Effector CD4-positive, alpha-beta T cell (primary cell): ENCODE measurements at regions not wholly inside any gene's neighbourhood (a gene's known extent, or its start where the extent isn't known, plus 50 kb on each side); places are given as distances from the start of the nearest gene placed in this dataset.
A peak's percentile ranks its signal among the peaks of the same experiment; 100 is the strongest.
"Not testable (repeated sequence)": the region's sequence is repeated elsewhere in the genome, so short reads cannot be mapped to it uniquely, and the experiment has no call there.

Source experiments
- DNase-seq: peaks from one replicate; pipeline ENCODE4 v3.0.0-alpha.2; 2020

DNA sequence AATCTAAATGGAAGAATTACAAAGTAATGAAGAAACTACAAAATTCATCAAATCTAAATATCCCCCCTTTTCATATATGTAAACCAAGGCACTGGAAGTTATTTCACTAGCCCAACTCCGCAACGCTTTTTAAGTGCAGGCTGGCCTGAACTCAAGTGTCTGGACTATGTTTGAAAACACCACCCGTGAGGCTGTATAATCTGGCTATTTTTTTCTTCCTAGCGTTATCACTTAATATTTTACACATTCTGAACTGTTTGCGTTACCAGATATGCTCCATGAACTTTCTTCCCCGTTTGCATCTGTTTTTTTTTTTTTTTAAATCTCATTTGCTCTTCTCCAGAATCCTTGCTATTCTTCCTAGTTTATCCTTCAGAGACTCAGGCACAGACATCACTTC is 619.5 kb upstream of the CBLB start:
- no peak for DNase-seq

DNA sequence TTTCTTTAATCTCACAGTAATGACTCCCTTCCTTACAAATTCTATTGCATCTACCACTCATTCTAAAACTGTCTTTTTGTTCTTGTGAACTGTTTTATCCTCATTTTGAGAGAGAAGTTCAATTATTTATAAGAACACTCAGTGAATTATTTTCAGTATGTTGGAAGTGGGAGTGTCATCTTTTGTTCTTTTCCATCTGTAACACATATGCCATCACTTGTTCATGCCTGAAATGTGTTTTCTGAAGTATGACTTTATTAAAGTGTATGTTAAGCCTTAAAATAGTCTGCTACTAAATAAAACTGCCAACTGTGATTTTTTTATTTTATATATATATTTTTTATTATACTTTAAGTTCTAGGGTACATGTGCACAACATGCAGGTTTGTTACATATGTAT is 623.0 kb upstream of the CBLB start:
- no peak for DNase-seq

DNA sequence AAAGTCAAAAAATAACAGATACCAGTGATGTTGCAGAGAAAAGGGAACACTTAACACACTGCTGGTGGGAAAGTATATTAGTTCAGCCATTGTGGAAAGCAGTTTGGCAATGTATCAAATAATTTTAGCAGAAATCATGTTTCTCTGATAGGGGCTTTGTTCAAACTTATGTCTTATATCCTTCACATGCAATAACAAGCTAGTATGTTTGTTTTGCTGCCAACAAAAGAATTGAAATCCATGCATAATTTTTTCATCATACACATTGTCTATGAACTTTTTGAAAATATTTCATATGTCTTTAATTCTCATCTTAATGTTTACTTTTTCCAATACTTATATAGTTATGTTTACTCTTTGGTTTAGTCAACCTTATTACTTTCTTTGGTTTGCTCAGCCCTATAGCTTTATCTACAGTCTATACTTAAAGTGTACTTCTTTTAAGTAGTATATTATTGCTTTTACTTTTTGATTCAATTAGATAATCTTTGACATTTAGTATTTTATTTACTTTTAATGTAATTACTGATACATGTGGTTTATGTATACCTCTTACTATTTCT is 639.6 kb upstream of the CBLB start:
- no peak for DNase-seq

DNA sequence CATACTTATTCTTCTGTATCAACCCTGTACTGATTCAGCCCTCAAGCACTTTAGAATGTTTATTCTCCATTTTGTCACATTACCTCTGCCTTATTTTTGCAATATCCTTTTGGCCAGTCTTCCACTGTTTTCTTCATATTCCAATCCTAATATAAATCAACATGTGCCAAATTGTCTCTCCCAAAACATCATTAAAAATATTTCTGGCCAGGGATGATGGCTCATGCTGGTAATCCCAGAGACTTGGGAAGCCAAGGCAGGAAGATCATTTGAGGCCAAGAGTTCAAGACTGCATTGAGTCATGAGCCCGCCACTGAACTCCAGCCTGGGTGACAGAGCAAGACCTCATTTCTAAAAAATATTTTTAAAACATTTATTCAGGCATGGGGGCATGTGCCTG is 641.4 kb upstream of the CBLB start:
- DNase-seq = no peak

DNA sequence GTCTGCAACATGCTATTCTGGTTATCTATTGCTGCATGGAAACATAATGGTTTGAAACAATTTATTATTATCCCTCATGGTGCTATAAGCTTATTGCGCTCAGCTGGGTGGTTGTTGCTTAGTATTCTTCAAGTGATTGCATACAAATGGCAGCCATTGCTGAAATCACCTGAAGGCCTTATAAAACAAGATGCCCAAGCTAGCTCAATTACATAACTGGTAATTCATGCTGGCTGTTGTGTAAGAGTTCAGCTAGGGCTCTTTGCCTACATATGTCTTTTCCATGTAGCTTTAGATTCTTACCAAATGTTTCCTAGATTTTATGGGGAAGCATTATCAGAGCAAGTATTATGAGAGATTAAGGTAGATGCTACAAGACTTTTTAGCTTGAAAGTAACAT is 644.0 kb upstream of the CBLB start:
- no peak for DNase-seq

DNA sequence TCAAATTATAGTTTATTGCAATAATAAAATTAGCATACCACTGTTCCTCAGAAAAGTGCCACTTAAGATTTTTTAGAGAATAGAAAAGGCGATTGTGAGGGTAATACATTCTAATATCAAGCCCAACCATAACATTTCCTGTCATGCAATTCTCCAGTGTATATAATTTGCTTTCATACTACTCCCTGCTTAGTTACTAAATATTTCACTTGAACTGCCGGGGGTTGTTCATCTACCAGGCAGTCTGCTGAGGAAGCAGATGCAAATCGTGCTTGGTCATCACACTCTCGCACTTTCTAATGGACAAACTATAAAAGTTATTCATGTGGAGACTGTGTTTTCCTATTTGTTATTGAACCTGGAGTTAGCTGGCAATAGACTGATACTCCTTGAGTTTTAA is 645.6 kb upstream of the CBLB start:
- no peak for DNase-seq

DNA sequence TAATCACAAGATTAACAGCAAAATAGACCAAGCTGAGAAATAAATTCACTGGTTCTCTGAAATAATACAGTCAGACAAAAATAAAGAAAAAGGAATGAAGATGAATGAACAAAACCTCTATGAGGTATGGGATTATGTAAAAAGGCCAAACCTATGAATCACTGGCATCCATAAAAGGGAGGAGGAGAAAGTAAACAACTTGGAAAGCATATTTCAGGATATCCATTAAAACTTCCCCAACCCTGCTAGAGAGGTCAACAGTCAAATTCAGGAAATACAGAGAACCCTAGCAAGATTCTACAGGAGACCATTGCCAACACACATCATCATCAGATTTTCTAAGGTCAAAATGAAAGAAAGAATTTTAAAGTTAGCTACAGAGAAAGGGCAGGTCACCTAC is 649.7 kb upstream of the CBLB start:
- DNase-seq = no peak

DNA sequence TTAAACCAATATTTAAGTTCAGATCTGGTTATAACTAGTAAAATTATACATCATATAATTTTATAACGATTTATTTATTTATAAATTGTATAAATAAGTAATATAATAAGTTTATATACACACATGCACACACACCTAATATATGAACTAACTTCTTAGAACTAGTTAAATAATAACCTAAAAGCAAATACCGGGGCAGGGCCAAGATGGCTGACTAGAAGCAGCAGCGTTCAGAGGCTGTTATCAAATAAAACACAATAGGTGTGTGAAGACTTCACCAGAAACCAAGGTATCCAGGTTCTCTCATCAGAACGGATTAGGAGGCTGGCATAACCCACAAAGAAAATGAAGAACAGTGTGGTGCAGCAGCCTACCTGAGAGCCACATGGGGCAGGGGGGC is 653.6 kb upstream of the CBLB start:
- no peak for DNase-seq

DNA sequence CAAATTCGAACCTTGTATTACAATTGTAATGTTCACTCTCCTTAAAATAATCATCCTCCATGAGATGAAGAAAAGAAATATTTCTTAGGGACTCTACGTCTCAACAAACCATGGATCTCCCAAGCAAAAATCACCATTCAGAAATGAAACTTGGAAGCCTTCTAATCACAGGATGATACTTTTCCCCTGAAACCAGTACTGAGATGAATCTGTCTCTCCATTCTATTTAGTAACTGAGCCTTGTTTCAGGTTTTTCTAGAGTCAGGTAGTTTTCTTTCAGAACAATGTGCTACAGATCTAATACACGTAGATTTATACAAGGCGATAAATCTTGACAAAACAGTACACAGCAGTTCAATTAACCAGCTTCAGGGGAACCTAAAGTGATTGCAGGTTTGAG is 660.1 kb upstream of the CBLB start:
- no peak for DNase-seq

DNA sequence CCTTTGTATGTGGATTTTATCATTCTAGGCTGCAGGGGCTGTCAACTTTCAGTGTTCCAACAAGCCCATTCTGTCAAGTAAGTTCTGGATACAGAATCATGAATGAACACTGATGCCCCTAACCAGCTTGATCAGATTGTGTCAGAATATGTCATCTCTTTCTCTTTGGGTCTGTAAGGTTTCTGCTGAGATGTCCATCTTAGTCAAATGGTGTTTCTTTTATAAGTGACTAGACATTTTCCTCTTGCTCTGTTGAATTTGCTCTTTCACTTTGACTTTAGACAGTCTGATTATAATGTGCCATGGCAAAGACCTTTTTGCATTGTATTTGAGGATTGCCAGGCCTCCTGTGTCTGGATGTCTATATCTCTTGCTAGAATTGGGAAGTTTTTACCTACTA is 660.9 kb upstream of the CBLB start:
- DNase-seq = no peak

DNA sequence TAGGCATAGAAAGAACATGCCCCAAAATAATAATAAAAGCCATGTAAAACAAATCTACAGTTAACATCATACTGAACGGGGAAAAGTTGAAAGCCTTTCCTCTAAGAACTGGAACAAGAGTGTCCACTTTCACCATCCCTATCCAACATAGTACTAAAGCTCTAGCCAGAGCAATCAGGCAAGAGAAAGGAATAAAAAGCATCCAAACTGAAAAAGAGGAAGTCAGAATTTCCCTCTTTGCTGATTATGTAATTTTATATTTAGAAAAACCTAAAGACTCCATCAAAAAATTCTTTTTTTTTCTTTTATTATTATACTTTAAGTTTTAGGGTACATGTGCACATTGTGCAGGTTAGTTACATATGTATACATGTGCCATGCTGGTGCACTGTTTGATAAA is 661.6 kb upstream of the CBLB start:
- DNase-seq = no peak

DNA sequence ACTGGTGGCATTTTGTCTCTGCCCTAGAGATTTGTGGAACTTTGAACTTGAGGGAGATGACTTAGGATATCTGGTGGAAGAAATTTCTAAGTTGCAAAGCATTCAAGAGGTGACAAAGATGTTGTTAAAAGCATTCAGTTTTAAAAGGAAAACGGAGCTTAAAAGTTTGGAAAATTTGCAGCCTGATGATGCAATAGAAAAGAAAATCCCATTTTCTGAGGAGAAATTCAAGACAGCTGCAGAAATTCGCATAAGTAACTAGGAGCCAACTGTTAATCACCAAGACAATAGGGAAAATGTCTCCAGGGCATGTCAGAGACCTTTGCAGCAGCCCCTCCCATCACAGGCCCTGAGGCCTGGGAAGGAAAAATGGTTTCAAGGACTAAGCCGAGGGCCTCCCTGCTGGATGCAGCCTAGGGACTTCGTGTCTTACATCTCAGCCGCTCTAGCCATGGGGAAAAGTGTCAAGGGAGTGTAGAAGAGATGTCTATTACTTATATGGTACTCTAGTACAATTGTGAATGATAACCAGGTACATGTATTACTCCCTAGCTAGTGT is 663.0 kb upstream of the CBLB start:
- not testable (repeated sequence) for DNase-seq

DNA sequence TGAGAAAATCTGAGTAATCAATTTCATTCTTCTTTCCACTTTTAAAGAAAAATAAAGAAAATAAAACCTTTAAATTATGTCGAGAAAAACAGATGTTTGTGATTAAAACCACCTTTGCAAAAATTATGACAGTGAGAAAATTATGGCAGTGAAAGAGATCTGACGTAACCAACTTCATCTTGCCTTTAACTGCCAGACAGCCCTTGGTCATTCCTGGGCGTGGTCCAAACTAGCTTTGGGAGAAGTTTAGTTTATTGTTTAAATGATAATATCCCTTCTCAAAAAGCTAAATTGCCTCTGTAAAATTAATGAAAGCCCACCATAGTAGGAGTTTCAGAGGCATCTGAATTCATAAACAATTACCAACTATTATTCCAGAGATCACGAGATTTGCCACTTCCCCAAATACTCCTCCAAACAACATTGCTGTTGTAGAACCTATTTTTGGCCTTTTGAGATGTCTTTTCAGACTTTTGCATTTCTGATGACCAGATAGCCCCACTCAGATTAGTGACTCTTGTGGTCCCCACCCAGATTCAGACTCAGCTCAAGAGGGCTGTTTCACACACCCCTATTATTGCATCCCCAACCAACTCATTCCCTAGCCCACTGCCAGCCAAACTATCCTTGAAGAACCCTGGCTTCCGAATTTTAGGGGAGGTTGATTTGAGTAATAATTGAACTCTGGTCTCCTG is 664.4 kb upstream of the CBLB start:
- no peak for DNase-seq

DNA sequence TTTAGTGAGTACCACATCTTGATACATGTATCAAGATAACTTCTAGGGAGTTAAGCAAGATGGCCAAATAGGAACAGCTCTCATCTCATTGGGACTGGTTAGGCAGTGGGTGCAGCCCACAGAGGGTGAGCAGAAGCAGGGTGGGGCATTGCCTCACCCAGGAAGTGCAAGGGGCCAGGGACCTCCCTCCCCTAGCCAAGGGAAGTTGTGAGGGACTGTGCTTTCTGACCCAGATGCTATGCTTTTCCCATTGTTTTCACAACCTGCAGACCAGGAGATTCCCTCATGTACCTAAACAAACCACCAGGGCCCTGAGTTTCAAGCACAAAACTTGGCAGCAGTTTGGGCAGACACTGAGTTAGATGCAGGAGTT is 665.0 kb upstream of the CBLB start:
- DNase-seq = no peak

DNA sequence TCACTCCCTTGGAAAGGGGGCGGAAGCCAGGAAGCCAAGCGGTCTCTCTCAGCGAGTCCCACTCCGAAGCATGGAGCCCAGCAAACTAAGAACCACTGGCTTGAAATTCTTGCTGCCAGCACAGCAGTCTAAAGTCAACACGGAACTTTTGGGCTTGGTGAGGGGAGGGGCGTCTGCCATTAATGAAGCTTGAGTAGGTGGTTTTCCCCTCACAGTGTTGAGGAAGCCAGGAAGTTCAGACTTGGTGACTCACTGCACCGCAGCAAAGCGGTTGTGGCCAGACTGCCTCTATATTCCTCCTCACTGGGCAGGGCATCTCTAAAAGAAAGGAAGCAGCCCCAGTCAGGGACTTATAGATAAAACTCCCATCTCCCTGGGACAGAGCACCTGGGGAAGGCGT is 665.4 kb upstream of the CBLB start:
- DNase-seq = peak; percentile 19

DNA sequence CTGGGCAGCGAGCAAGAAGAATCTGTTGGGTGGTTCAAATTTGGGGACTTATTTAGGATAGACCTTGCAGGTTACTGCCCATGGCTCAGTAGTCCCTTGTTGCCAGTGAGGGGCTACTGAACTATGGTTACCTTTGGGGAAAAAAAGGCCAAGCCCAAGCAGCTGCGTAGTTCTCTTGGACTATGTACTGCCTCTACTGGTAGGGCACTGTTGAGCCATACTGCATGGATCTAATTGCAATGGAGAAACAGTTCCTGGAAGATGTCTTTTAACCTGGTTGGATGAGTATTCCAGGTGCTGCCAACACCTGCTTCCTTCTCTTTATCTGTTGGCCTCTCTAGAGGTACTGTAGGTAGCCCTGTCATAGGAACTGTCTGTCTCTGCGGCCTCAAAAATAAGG is 671.9 kb upstream of the CBLB start:
- DNase-seq = no peak

DNA sequence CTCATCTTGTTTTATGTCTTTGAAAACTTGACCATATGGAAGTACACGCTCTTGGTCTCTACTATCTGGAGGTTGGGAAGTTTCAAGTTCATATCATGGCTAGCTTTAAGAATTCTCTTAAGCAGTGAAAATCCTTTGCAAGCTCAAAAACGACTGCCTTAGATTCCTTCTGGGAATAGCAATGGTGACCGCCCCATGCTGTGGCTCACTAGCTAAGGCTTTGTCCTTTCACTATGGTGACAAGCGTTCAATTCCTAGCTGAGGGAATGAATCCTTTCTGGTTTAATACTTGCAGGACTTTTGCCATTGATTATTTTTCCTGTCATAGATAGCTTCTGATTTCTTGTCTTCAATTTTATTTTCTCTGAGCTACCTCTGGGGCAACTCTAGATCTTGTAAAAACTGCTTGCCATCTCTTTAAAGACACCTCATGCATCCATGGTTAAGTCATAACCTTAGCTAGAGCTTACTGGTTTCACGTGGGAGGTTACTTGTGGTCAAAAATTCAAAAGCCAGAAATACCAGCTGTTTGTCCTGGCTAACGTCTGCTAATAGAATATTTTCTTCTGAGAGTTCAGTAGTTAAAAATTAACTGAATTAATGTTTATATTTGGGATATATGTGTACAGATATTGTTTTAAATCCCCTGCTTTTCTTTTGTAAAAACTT is 673.4 kb upstream of the CBLB start:
- DNase-seq = no peak

DNA sequence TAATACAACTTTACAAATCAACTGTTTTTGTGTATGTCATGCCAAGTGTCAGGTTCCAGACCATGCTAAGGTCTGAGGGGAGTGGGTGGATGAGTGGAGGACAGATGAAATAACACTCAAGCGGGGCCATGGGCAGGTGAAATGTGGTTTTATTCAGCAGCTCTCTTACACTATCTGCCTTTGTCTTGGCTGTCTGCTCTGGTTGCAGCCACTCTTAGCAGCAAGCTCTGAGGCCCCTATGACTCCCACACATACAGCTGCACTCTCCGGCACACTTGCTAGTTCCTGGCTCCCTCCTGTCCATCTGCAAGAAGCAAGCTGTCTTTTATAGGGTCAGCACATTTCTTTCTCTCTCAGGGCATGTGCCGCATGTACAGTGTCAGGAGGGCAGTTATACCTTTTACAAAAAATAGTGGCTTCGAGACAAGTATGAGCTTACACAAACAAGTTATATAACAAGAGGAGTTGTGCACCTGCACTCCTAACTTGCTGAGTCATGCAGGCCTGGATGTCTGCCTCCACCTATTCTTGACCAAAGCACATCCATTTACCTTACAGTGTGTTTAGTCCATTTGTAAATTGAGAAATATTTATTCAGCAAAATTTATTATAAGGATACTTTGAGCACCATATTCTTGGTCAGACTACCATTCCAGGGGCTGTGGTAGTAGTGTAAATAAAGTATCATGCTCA is 683.7 kb upstream of the CBLB start:
- DNase-seq = no peak

DNA sequence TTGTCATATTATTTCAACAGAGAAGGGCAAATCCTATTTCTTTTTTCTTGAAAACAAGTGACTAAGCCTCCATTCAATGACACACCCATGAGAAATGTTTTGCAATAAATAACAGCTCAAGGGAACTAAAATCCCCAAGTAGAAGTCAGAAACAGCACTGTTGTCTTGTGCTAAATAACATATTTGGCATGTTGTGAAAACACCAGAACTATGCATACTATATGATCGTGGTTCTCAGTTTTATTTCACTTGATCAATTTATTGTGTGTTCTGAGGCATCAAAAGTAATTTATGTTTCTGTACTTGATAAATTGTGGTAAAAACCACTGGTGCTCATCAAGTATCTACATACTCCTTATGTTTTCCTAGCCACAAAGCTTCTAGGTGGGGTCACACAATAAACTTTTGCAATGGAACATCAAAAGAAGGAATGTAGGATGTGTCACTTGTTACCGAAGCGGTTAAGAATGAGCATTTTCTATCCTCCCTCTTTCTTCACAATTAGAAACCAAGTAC is 691.7 kb upstream of the CBLB start:
- no peak for DNase-seq

DNA sequence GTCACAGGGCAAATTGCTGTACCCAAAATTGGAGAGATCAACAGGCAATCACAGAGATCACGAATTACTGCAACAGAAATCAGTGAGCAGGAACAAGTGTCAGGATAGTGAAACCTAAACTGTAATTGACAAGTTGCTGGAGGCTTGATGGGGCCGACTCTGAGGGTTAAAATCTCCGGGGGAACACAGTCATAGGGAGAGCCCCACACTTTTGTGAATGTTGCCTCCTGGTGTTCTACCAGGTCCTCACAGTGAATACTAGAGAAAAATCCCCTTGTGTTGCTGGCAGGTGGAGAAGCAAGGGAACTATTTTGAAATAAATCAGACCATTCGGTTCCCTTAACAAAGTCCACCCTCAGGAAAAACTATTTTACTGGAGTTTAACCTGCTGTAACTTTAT is 697.5 kb upstream of the CBLB start:
- DNase-seq = no peak

DNA sequence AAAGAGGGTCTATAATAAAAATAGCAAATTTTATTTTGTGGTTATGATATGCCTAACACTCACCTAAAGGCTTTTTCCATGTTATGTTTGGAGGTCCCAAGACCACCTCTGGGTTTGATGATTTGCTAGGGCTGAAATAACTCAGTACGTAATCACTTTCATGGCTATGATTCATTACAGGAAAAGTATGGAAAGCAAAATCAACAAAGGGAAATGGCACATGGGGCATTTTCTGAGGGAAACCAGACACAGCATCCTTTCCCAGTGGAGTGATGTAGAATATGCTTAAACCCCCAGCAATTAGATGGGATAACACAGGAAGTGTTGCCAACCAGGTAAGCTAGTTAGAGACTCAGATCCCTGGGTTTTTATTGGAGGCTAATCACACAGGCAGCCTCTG is 701.6 kb upstream of the CBLB start:
- DNase-seq = no peak

DNA sequence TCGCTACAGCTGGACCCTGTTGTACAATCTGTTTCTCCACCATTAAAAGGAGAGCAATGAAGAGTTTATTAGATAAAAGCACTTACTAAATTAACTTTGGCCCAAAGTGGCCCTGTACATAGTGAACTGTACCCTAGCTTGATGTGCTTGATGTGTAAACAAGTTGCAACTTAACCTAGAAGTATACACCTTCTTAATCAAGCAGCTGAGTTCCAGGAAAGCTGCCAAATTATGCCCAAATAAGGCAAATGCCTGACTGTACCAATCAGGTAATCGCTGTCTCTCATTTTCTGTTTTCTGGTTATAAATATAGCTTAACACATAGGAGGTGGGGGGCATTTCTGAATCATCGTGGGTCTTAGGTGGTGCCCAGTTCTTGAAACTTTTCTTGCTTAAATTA is 704.8 kb upstream of the CBLB start:
- no peak for DNase-seq

DNA sequence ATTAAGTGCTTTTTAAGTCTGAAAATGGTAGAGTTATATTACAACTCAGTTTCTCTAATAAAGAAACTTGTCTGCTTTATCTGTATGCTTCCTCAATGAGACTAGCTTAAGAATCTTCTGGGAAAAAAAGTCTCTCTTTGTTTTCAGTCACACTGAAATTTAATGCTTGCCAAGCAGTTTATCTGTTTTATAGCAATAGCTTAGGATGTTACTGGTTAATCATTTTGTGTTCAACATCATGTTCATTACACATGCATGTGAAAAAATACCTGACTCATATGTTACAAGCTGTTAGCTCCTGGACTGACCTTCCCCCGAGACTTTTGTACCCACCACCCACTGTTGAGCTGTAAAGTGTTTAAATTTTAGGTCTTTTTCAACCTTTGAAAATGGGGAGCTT is 706.2 kb upstream of the CBLB start:
- no peak for DNase-seq

DNA sequence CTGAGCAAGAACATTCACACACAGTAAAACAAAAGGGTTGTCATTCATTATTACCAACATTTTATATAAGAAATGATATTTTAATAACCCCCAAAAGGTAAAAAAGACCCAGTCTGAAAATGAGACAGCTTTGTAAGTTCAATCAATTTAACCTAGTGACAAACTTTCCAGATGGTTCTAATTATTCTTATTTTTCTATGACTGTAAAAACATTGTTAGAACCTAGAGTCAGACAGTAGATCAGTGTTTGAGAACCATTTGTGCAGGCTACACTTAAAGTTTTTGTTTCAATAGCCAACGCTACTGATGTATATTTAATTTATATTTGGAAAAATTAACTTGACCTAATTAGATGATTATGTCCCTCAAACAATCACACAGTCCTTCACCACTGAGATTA is 708.4 kb upstream of the CBLB start:
- no peak for DNase-seq
